A172 (cell line): ENCODE measurements at regions not wholly inside any gene's neighbourhood (a gene's known extent, or its start where the extent isn't known, plus 50 kb on each side); places are given as distances from the start of the nearest gene placed in this dataset.

Experiments used
- DNase-seq: peaks from one replicate; pipeline ENCODE4 v3.0.0-alpha.2; 2015; ENCODE audit warnings: low spot score

DNA sequence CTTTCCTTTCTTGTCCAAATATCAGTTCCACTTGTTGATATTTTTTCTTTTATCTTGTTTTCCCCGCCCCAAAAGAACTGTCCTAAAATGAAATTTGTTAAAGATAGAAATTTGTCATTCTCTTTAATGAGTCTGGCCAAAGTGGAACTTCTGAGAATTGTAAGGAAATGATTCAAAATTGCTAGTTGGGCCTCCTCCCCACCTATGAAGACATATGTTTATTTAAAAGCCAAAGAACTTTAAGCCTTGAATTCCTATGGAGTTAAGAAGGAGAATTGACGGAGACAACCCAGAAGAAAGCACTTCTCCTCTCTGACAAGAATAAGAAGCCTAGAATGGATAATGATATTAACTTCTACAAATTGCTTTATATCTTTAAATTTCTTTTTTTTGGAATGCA lies 59.1 kb upstream of the ALDH1A1 start:
- DNase-seq, result no peak

DNA sequence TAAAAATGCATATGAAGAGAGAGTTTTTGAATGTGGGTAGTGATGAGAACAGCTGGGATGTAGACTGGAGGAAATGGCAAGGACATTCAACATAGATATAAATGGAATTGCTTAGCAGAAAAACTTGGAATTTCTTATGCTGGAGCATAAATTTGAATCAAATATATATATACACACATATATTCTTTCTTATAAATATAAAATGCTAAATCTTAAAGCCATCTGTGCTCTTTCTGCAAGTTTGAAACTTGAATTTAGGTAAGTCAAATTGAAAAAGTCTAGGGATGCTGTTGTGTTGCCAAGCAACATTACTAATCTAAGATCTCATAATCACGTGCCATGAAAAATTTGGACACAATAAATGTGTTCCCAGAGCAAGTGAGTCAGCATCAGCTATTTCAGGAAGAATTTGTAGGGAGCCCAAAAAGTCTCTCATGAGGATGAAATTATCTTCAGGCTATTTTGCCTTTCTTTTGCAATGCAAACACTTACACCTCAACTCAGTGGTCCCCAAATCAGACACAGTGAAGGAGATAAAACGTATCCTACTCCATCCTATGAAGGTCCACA lies 58.4 kb upstream of the ALDH1A1 start:
- no peak for DNase-seq

- no peak for DNase-seq
These were observed 56.9 kb upstream of the ALDH1A1 start for GRCh38 chr9:73009649-73010288.

DNA sequence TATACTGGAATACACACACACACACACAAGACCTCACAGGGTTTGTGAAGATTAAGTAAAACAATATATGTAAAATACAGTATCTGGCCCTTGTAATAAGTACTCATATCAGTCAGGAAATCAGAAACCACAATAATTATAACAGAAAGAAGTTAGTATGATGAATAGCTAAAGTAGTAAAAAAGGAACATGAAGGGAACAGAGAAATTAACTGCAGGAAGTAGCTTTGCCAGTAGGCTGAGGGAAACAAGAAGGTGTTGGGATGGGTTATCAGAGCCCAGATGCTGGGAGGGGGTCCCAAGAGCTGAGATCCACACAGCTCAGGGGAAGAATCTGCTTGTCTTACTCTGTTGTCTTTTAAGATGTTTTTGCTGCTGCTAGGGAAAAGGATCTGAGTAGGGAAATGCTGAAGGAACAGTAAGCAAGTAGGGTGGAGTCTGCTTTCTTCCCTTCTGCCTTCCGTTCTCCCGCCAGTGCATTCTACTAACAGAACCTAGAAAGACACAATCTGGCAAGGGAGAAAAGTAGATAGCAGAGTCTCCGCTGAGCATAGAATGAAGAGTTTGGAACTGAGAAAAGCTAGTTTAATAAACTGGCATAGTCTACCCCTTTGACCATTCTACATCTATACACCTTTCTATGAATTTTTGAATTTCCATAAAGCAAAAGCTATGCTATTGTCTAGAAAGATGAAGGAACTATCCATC lies 55.3 kb upstream of the ALDH1A1 start:
- DNase-seq, result no peak

DNA sequence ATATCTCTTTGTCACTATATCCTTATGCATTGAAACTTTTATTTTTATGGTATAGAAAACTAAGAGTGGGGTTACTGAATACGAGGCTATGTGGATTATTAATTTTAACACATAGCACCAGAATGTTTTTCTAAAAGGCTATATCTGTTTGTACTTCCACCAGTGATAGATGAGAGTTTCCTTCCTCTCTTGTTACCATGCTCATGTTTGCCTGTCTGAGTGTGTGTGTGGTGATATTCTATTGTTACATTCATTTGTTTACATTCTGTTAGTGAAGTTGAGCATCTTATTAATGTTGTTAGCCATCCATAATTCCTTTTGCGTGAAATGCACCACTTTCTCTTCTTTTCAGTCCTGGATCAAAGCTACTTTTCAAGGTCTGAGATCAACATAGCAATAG lies 54.1 kb upstream of the ALDH1A1 start:
- DNase-seq, result no peak
